ENCODE measurements at regions not wholly inside any gene's neighbourhood (a gene's known extent, or its start where the extent isn't known, plus 50 kb on each side); places are given as distances from the start of the nearest gene placed in this dataset.

GRCh38 chr10:57162231-57162630 lies 801.2 kb upstream of the ZWINT start:
- no peak for TF ChIP-seq CTCF (IDR thresholded peaks at IDR 0.05; ENCODE audit: low read length, missing control alignments)
- H3K4me3 ChIP-seq (replicated peaks; ENCODE audit: low read depth, low read length): no peak overlapping the region

GRCh38 chr10:57161157-57161556 lies 800.1 kb upstream of the ZWINT start:
- no peak for DNase-seq (ENCODE audit: low read depth)
- TF ChIP-seq CTCF (IDR thresholded peaks at IDR 0.05; ENCODE audit: low read length, missing control alignments): no peak
- no peak overlapping the region for H3K4me3 ChIP-seq (replicated peaks; ENCODE audit: low read depth, low read length)

More at GRCh38 chr10:57162231-57162630, 801.2 kb upstream of the ZWINT start:
- no peak for DNase-seq (ENCODE audit: low read depth)

- DNase-seq (ENCODE audit: low read depth): no peak
- no peak for TF ChIP-seq CTCF (IDR thresholded peaks at IDR 0.05; ENCODE audit: low read length, missing control alignments)
- no peak overlapping the region for H3K4me3 ChIP-seq (replicated peaks; ENCODE audit: low read depth, low read length)
Measured at GRCh38 chr10:57145548-57145947, 784.5 kb upstream of the ZWINT start.

- DNase-seq (ENCODE audit: low read depth): no peak
- no peak overlapping the region for H3K4me3 ChIP-seq (replicated peaks; ENCODE audit: low read depth, low read length)
Measured at GRCh38 chr10:57142925-57143576, 782.0 kb upstream of the ZWINT start.

GRCh38 chr10:57141708-57142107 lies 780.6 kb upstream of the ZWINT start:
- H3K4me3 ChIP-seq (replicated peaks; ENCODE audit: low read depth, low read length): no peak overlapping the region
- no peak for DNase-seq (ENCODE audit: low read depth)

More at GRCh38 chr10:57142925-57143576, 782.0 kb upstream of the ZWINT start:
- no peak for TF ChIP-seq CTCF (IDR thresholded peaks at IDR 0.05; ENCODE audit: low read length, missing control alignments)

GRCh38 chr10:57119684-57120083 lies 758.6 kb upstream of the ZWINT start:
- DNase-seq (ENCODE audit: low read depth): no peak
- no peak overlapping the region for H3K4me3 ChIP-seq (replicated peaks; ENCODE audit: low read depth, low read length)
- TF ChIP-seq CTCF (IDR thresholded peaks at IDR 0.05; ENCODE audit: low read length, missing control alignments): no peak

More at GRCh38 chr10:57141708-57142107, 780.6 kb upstream of the ZWINT start:
- no peak for TF ChIP-seq CTCF (IDR thresholded peaks at IDR 0.05; ENCODE audit: low read length, missing control alignments)

GRCh38 chr10:57113545-57113944 lies 752.5 kb upstream of the ZWINT start:
- DNase-seq (ENCODE audit: low read depth): no peak
- no peak for TF ChIP-seq CTCF (IDR thresholded peaks at IDR 0.05; ENCODE audit: low read length, missing control alignments)
- no peak overlapping the region for H3K4me3 ChIP-seq (replicated peaks; ENCODE audit: low read depth, low read length)
